Astrocyte (in vitro differentiated cells and primary cell): ENCODE measurements at regions not wholly inside any gene's neighbourhood (a gene's known extent, or its start where the extent isn't known, plus 50 kb on each side); places are given as distances from the start of the nearest gene placed in this dataset.

Experiments
- DNase-seq: peaks from one replicate; pipeline ENCODE4 v3.0.0-alpha.2; 2010; ENCODE audit warnings: low read depth
- FAIRE-seq: peaks from 2 replicates; lab custom pipeline; 2011; peaks lifted over from hg19 to GRCh38; lab: Jason Lieb, UNC
- H2AFZ ChIP-seq: 2 replicates; pipeline ENCODE4 v1.6.0; 2012; ENCODE audit warnings: low read depth, low read length, inconsistent platforms
- H3K27ac ChIP-seq: 2 replicates; pipeline ENCODE4 v1.5.1; 2011; ENCODE audit warnings: low read depth, low read length, inconsistent platforms
- H3K27me3 ChIP-seq: 2 replicates; pipeline ENCODE4 v1.6.0; 2011; ENCODE audit warnings: low read length, inconsistent platforms; ENCODE audit not compliant: insufficient read depth
- H3K36me3 ChIP-seq: 2 replicates; pipeline ENCODE4 v1.5.1; 2011; ENCODE audit warnings: low read length, inconsistent platforms; ENCODE audit not compliant: insufficient read depth
- H3K4me1 ChIP-seq: 2 replicates; pipeline ENCODE4 v1.5.1; 2011; ENCODE audit warnings: low read length, inconsistent platforms; ENCODE audit not compliant: insufficient read depth
- H3K4me2 ChIP-seq: 2 replicates; pipeline ENCODE4 v1.6.0; 2012; ENCODE audit warnings: low read length, inconsistent platforms
- H3K4me3 ChIP-seq: 2 replicates; pipeline ENCODE4 v1.5.1; 2011; ENCODE audit warnings: low read depth, mild to moderate bottlenecking, low read length, inconsistent platforms; ENCODE audit not compliant: insufficient read depth
- H3K79me2 ChIP-seq: 2 replicates; pipeline ENCODE4 v1.6.0; 2012; ENCODE audit warnings: mild to moderate bottlenecking, low read length, inconsistent platforms; ENCODE audit not compliant: insufficient read depth
- H3K9ac ChIP-seq: 2 replicates; pipeline ENCODE4 v1.6.0; 2012; ENCODE audit warnings: mild to moderate bottlenecking, low read length, inconsistent platforms
- H3K9me3 ChIP-seq: 2 replicates; pipeline ENCODE4 v1.5.1; 2012; ENCODE audit warnings: low read depth, mild to moderate bottlenecking, low read length, inconsistent platforms; ENCODE audit not compliant: insufficient read depth
- H4K20me1 ChIP-seq: 2 replicates; pipeline ENCODE4 v1.6.0; 2012; ENCODE audit warnings: low read length, inconsistent platforms; ENCODE audit not compliant: insufficient read depth
- H3K27ac Mint-ChIP-seq: one replicate; pipeline ENCODE4 v1.8.0; 2021; ENCODE audit warnings: mild to moderate bottlenecking, mixed read lengths; ENCODE audit not compliant: unreplicated experiment
- H3K27me3 Mint-ChIP-seq: one replicate; pipeline ENCODE4 v1.8.0; 2021; ENCODE audit warnings: low read depth, mixed read lengths; ENCODE audit not compliant: unreplicated experiment
- H3K36me3 Mint-ChIP-seq: one replicate; pipeline ENCODE4 v1.8.0; 2021; ENCODE audit warnings: low read depth, mixed read lengths; ENCODE audit not compliant: unreplicated experiment
- H3K4me1 Mint-ChIP-seq: one replicate; pipeline ENCODE4 v1.8.0; 2021; ENCODE audit warnings: low read depth, mixed read lengths; ENCODE audit not compliant: unreplicated experiment
- H3K4me3 Mint-ChIP-seq: one replicate; pipeline ENCODE4 v1.8.0; 2021; ENCODE audit warnings: mild to moderate bottlenecking, moderate library complexity, mixed read lengths; ENCODE audit not compliant: unreplicated experiment
- H3K9me3 Mint-ChIP-seq: one replicate; pipeline ENCODE4 v1.8.0; 2021; ENCODE audit warnings: mild to moderate bottlenecking, mixed read lengths; ENCODE audit not compliant: unreplicated experiment
- CTCF ChIP-seq: IDR thresholded peaks from 2 replicates; pipeline ENCODE4 v1.5.1; 2011; ENCODE audit warnings: low read depth, mild to moderate bottlenecking, inconsistent platforms, low read length, moderate library complexity; ENCODE audit not compliant: insufficient read depth
- EZH2 ChIP-seq: IDR thresholded peaks from 2 replicates; pipeline ENCODE4 v1.6.1; 2012; ENCODE audit warnings: mild to moderate bottlenecking, low read length, inconsistent platforms; ENCODE audit not compliant: insufficient read depth

- Mint-ChIP-seq H3K4me3 (no peak overlapping the region), H3K9me3 (peaks cover 17% of the 10 kb centered on the region), H3K4me1 (peaks cover 5% of the 10 kb centered on the region), H3K27me3 (no peaks in the 10 kb centered on the region), H3K36me3 (no peaks in the 10 kb centered on the region), H3K27ac (no peak overlapping the region)
- Histone ChIP-seq H4K20me1 (no peaks in the 10 kb centered on the region), H3K9me3 (no peaks in the 10 kb centered on the region), H3K27ac (no peak overlapping the region), H3K4me1 (no peaks in the 10 kb centered on the region), H3K4me2 (no peak overlapping the region), H3K79me2 (no peaks in the 10 kb centered on the region), H3K36me3 (no peaks in the 10 kb centered on the region), H3K4me3 (no peak overlapping the region), H3K27me3 (no peaks in the 10 kb centered on the region), H2AFZ (no peak overlapping the region), H3K9ac (no peak overlapping the region)
- FAIRE-seq (no peak), DNase-seq (peak; percentile 23)
- TF ChIP-seq EZH2 (no peak), CTCF (no peak)
Observed at GRCh38 chr1:218938259-218938658, 235.4 kb upstream of the LYPLAL1 start.

GRCh38 chr1:218939095-218939494 is 234.6 kb upstream of the LYPLAL1 start:
- no peaks in the 10 kb centered on the region for H3K4me1 ChIP-seq
- H3K4me3 ChIP-seq = no peak overlapping the region
- TF ChIP-seq CTCF = no peak
- no peak for TF ChIP-seq EZH2
- no peaks in the 10 kb centered on the region for H4K20me1 ChIP-seq
- no peaks in the 10 kb centered on the region for H3K9me3 ChIP-seq
- no peak overlapping the region for H3K9ac ChIP-seq
- DNase-seq (no peak), FAIRE-seq (no peak)
- no peaks in the 10 kb centered on the region for H3K36me3 ChIP-seq
- no peaks in the 10 kb centered on the region for H3K36me3 Mint-ChIP-seq
- H2AFZ ChIP-seq = no peak overlapping the region
- no peaks in the 10 kb centered on the region for H3K79me2 ChIP-seq
- H3K27me3 ChIP-seq = no peaks in the 10 kb centered on the region
- no peak overlapping the region for H3K4me2 ChIP-seq
- no peak overlapping the region for H3K4me3 Mint-ChIP-seq
- H3K27ac ChIP-seq = no peak overlapping the region
- peaks cover 17% of the 10 kb centered on the region for H3K9me3 Mint-ChIP-seq
- no peak overlapping the region for H3K27ac Mint-ChIP-seq
- H3K4me1 Mint-ChIP-seq = peaks cover 5% of the 10 kb centered on the region
- no peaks in the 10 kb centered on the region for H3K27me3 Mint-ChIP-seq

GRCh38 chr1:218942431-218942830 is 231.2 kb upstream of the LYPLAL1 start:
- no peak overlapping the region for H3K4me3 Mint-ChIP-seq
- FAIRE-seq (no peak), DNase-seq (no peak)
- Histone ChIP-seq H2AFZ (peak overlapping the region; percentile 21), H3K79me2 (no peaks in the 10 kb centered on the region), H3K9me3 (no peaks in the 10 kb centered on the region), H3K9ac (no peak overlapping the region), H3K4me1 (no peaks in the 10 kb centered on the region), H3K4me3 (no peak overlapping the region), H3K27ac (no peak overlapping the region), H4K20me1 (no peaks in the 10 kb centered on the region), H3K36me3 (no peaks in the 10 kb centered on the region), H3K4me2 (peak overlapping the region; percentile 37), H3K27me3 (no peaks in the 10 kb centered on the region)
- no peak overlapping the region for H3K27ac Mint-ChIP-seq
- TF ChIP-seq CTCF (no peak), EZH2 (no peak)
- peaks cover 1% of the 10 kb centered on the region for H3K27me3 Mint-ChIP-seq
- H3K36me3 Mint-ChIP-seq = no peaks in the 10 kb centered on the region
- H3K9me3 Mint-ChIP-seq = peaks cover 9% of the 10 kb centered on the region
- peaks cover 5% of the 10 kb centered on the region for H3K4me1 Mint-ChIP-seq
